ENCODE measurements at regions not wholly inside any gene's neighbourhood (a gene's known extent, or its start where the extent isn't known, plus 50 kb on each side); places are given as distances from the start of the nearest gene placed in this dataset.

- peaks cover 0 to 6% (median 3%) of the 10 kb centered on the region in 7 donors for H3K9me3 Mint-ChIP-seq
- intact Hi-C loops (cut with micrococcal nuclease), result no loop called here
Observed at GRCh38 chr10:94206176-94206575, 156.6 kb downstream of the NOC3L start.

GRCh38 chr10:94208315-94208714, 154.4 kb downstream of the NOC3L start:
- no peak for DNase-seq
- no peaks in the 10 kb centered on the region for H3K36me3 ChIP-seq (replicated peaks in 1 of 2; ENCODE audit: control insufficient read depth in 1 of 2, insufficient read depth in 2 of 2, low read length in 2 of 2)
- no peaks in the 10 kb centered on the region for H3K9me3 ChIP-seq (replicated peaks in 1 of 2; ENCODE audit: control insufficient read depth in 1 of 2, insufficient read depth in 1 of 2, low read length in 2 of 2)
- no peaks in the 10 kb centered on the region for H3K36me3 Mint-ChIP-seq
- WGBS (ENCODE audit: insufficient coverage), result 86% methylated on average over 1 of the region's 1 CpG
- TF ChIP-seq CTCF (IDR thresholded peaks at IDR 0.05), result no peak
- no peaks in the 10 kb centered on the region for H3K4me1 Mint-ChIP-seq
- no peak overlapping the region for H3K9ac ChIP-seq (ENCODE audit: insufficient read depth, low read length, poor library complexity, severe bottlenecking)
- no peak overlapping the region for H2AFZ ChIP-seq (ENCODE audit: insufficient read depth, low read depth, low read length, poor library complexity, severe bottlenecking)
- H3K9me3 Mint-ChIP-seq, result peaks cover 0 to 6% (median 3%) of the 10 kb centered on the region in 7 donors
- intact Hi-C loops (cut with micrococcal nuclease), result no loop called here
- no peak overlapping the region for H3K27ac ChIP-seq (ENCODE audit: low read depth in 1 of 2, low read length in 2 of 2)
- H3K4me1 ChIP-seq (ENCODE audit: control insufficient read depth in 1 of 2, insufficient read depth in 2 of 2, low read length in 2 of 2), result no peaks in the 10 kb centered on the region
- H4K20me1 ChIP-seq (ENCODE audit: insufficient read depth, low read length), result no peaks in the 10 kb centered on the region
- H3K4me3 ChIP-seq (replicated peaks in 1 of 3; ENCODE audit: low read depth in 2 of 3, low read length in 3 of 3), result no peak overlapping the region
- H3K27ac Mint-ChIP-seq, result no peak overlapping the region
- H3K4me2 ChIP-seq (replicated peaks; ENCODE audit: extremely low read depth, low read length, poor library complexity, severe bottlenecking), result no peak overlapping the region
- H3K79me2 ChIP-seq (ENCODE audit: insufficient read depth, low read length), result no peaks in the 10 kb centered on the region
- no peaks in the 10 kb centered on the region for H3K27me3 ChIP-seq (ENCODE audit: control insufficient read depth in 2 of 2, insufficient read depth in 2 of 2, low read length in 2 of 2)
- H3K27me3 Mint-ChIP-seq (ENCODE audit: low read depth in 3 of 3), result peaks cover under 1 to 8% (median 2%) of the 10 kb centered on the region in 3 donors
- H3K4me3 Mint-ChIP-seq, result no peak overlapping the region

More at GRCh38 chr10:94206176-94206575, 156.6 kb downstream of the NOC3L start:
- 86% methylated on average over 1 of the region's 2 CpGs for WGBS (ENCODE audit: insufficient coverage)
- Histone ChIP-seq H3K9ac (ENCODE audit: insufficient read depth, low read length, poor library complexity, severe bottlenecking) (no peak overlapping the region), H3K4me3 (replicated peaks in 1 of 3; ENCODE audit: low read depth in 2 of 3, low read length in 3 of 3) (no peak overlapping the region), H3K27ac (ENCODE audit: low read depth in 1 of 2, low read length in 2 of 2) (no peak overlapping the region), H3K9me3 (replicated peaks in 1 of 2; ENCODE audit: control insufficient read depth in 1 of 2, insufficient read depth in 1 of 2, low read length in 2 of 2) (no peaks in the 10 kb centered on the region), H3K36me3 (replicated peaks in 1 of 2; ENCODE audit: control insufficient read depth in 1 of 2, insufficient read depth in 2 of 2, low read length in 2 of 2) (no peaks in the 10 kb centered on the region), H3K4me1 (ENCODE audit: control insufficient read depth in 1 of 2, insufficient read depth in 2 of 2, low read length in 2 of 2) (no peaks in the 10 kb centered on the region), H3K79me2 (ENCODE audit: insufficient read depth, low read length) (no peaks in the 10 kb centered on the region), H2AFZ (ENCODE audit: insufficient read depth, low read depth, low read length, poor library complexity, severe bottlenecking) (no peak overlapping the region), H3K4me2 (replicated peaks; ENCODE audit: extremely low read depth, low read length, poor library complexity, severe bottlenecking) (no peak overlapping the region), H3K27me3 (ENCODE audit: control insufficient read depth in 2 of 2, insufficient read depth in 2 of 2, low read length in 2 of 2) (no peaks in the 10 kb centered on the region), H4K20me1 (ENCODE audit: insufficient read depth, low read length) (no peaks in the 10 kb centered on the region)
- no peak for TF ChIP-seq CTCF (IDR thresholded peaks at IDR 0.05)
- DNase-seq, result no peak
- H3K4me1 Mint-ChIP-seq, result no peaks in the 10 kb centered on the region
- H3K36me3 Mint-ChIP-seq, result no peaks in the 10 kb centered on the region
- H3K4me3 Mint-ChIP-seq, result no peak overlapping the region
- peaks cover 0 to 4% (median 2%) of the 10 kb centered on the region in 3 donors for H3K27me3 Mint-ChIP-seq (ENCODE audit: low read depth in 3 of 3)
- H3K27ac Mint-ChIP-seq, result no peak overlapping the region

Measured in CD14-positive monocyte (primary cell).